AG10803 (cell line): ENCODE measurements at regions not wholly inside any gene's neighbourhood (a gene's known extent, or its start where the extent isn't known, plus 50 kb on each side); places are given as distances from the start of the nearest gene placed in this dataset.

Experiments
- DNase-seq: peaks from one replicate; pipeline ENCODE4 v3.0.0; 2010; ENCODE audit warnings: low read depth
- H3K4me3 ChIP-seq: 2 replicates; pipeline ENCODE4 v1.5.1; 2011; ENCODE audit warnings: mild to moderate bottlenecking, low read length, control low read depth
- TF ChIP-seq, protein P1 (sequence below): conservative IDR thresholded peaks from 2 replicates; pipeline ENCODE4 v1.5.1; 2011; ENCODE audit warnings: mild to moderate bottlenecking, low read length, control low read depth, inconsistent platforms

GRCh38 chr14:22329371-22329770 lies 259.7 kb downstream of the DAD1 start:
- TF ChIP-seq, protein P1, sequence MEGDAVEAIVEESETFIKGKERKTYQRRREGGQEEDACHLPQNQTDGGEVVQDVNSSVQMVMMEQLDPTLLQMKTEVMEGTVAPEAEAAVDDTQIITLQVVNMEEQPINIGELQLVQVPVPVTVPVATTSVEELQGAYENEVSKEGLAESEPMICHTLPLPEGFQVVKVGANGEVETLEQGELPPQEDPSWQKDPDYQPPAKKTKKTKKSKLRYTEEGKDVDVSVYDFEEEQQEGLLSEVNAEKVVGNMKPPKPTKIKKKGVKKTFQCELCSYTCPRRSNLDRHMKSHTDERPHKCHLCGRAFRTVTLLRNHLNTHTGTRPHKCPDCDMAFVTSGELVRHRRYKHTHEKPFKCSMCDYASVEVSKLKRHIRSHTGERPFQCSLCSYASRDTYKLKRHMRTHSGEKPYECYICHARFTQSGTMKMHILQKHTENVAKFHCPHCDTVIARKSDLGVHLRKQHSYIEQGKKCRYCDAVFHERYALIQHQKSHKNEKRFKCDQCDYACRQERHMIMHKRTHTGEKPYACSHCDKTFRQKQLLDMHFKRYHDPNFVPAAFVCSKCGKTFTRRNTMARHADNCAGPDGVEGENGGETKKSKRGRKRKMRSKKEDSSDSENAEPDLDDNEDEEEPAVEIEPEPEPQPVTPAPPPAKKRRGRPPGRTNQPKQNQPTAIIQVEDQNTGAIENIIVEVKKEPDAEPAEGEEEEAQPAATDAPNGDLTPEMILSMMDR, result no peak
- DNase-seq, result no peak

DNA sequence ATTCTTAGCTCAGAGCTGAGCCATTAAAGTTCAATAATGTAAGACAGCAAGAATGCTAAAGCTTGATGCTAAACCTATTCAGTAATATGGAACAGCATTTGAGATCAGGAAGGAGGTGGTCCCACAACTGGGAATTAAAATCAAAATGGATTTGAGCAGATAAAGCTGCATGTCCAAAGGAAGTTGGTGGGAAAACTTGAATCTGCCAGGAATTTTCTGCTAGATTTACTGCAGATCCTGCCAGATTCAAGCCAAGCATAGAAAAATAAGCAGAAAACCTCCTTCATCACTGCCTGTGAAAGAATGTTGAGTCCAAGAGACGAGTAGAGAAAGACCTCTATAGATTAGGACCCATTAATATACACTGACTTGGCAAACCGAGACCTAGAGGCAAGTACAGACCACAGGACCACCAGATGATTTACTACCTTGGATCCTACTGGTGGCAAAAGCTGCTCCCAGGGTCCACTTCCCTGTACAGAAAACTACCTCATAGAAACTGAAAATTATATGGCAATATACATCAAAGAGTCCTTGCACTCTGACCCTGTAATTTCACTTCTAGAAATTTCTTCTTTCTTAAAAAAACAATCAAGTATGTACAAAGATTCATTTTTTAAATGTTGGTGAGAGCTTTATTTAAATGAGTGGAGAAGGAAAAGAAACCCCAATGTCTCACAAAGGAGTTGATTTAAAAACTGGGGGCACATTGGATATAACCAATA lies 263.2 kb downstream of the DAD1 start:
- DNase-seq, result no peak
- H3K4me3 ChIP-seq, result no peak overlapping the region
- TF ChIP-seq, protein P1, result no peak

More at GRCh38 chr14:22329371-22329770, 259.7 kb downstream of the DAD1 start:
- no peak overlapping the region for H3K4me3 ChIP-seq

DNA sequence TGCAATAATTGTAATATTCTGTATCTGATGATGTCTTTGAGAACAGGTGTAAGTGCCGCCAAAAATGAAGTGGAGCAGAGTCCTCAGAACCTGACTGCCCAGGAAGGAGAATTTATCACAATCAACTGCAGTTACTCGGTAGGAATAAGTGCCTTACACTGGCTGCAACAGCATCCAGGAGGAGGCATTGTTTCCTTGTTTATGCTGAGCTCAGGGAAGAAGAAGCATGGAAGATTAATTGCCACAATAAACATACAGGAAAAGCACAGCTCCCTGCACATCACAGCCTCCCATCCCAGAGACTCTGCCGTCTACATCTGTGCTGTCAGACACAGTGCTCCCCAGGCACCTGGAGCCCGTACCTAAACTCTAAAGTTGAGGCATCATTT lies 268.7 kb downstream of the DAD1 start:
- DNase-seq, result no peak
- H3K4me3 ChIP-seq, result no peak overlapping the region
- TF ChIP-seq, protein P1, result no peak

GRCh38 chr14:22319526-22320361 lies 269.3 kb downstream of the DAD1 start:
- H3K4me3 ChIP-seq, result no peak overlapping the region
- peak; percentile 54 for DNase-seq
- TF ChIP-seq, protein P1, result peak; percentile 75

DNA sequence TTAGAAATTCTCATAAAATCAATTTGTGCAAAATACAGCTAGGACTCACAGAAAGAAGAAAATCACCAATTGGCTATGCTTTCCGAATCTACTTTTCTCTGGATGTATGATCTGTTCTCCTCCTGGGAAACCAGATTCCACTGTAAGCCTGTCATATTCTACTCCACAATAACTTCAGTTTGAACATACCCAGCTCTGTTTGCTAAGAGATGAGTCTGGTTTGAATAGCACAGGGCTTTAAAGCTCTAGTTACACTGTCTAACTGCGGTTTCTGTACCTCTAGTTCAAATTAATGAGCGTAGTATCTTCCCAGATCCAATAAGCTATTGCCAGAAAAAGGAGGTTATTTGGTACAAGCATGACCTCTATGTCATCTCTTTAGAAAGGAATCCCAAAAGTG lies 270.1 kb downstream of the DAD1 start:
- TF ChIP-seq, protein P1, result no peak
- DNase-seq, result no peak
- no peak overlapping the region for H3K4me3 ChIP-seq

- TF ChIP-seq, protein P1, result no peak
- H3K4me3 ChIP-seq, result no peak overlapping the region
- no peak for DNase-seq
These were observed 272.6 kb downstream of the DAD1 start for GRCh38 chr14:22316473-22316872.
